ENCODE measurements at regions not wholly inside any gene's neighbourhood (a gene's known extent, or its start where the extent isn't known, plus 50 kb on each side); places are given as distances from the start of the nearest gene placed in this dataset.

DNA sequence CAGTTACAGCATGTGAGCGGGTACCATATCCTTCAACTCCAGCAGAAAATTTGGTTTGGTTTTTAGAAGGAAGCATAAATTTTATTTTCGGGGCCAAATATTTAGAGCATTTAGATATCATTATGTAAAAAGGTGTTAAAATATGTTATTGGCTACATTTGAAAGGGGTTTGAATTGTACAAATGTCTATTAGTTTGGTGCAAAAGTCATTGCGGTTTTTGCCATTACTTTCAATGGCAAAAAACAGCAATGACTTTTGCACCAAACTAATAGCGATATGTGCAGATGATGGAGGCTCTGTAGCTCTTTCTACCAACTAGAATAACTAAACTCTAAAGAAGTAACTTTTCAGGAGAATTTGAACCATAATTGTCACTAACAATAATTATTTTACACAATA, 1666.2 kb upstream of the SLC39A10 start:
- Histone ChIP-seq H3K4me3 (ENCODE audit: low read depth, low read length, poor library complexity, severe bottlenecking) (no peak overlapping the region), H3K27ac (ENCODE audit: low read depth, low read length, poor library complexity, severe bottlenecking) (no peak overlapping the region), H3K27me3 (replicated peaks; ENCODE audit: insufficient read depth, low read depth, low read length, poor library complexity) (no peaks in the 10 kb centered on the region), H3K36me3 (ENCODE audit: insufficient read depth, low read length, poor library complexity, severe bottlenecking) (no peaks in the 10 kb centered on the region), H3K4me1 (ENCODE audit: insufficient read depth, low read length, poor library complexity, severe bottlenecking) (no peaks in the 10 kb centered on the region), H3K9me3 (ENCODE audit: low read depth, low read length, poor library complexity, severe bottlenecking) (no peaks in the 10 kb centered on the region)
- no TSS peak for BruUV-seq (replicated peaks)
- CTCF ChIA-PET, result no interaction called here
- intact Hi-C loops (cut with micrococcal nuclease; ENCODE audit: unreplicated experiment), result no loop called here
- TF ChIP-seq, protein P1, sequence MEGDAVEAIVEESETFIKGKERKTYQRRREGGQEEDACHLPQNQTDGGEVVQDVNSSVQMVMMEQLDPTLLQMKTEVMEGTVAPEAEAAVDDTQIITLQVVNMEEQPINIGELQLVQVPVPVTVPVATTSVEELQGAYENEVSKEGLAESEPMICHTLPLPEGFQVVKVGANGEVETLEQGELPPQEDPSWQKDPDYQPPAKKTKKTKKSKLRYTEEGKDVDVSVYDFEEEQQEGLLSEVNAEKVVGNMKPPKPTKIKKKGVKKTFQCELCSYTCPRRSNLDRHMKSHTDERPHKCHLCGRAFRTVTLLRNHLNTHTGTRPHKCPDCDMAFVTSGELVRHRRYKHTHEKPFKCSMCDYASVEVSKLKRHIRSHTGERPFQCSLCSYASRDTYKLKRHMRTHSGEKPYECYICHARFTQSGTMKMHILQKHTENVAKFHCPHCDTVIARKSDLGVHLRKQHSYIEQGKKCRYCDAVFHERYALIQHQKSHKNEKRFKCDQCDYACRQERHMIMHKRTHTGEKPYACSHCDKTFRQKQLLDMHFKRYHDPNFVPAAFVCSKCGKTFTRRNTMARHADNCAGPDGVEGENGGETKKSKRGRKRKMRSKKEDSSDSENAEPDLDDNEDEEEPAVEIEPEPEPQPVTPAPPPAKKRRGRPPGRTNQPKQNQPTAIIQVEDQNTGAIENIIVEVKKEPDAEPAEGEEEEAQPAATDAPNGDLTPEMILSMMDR (conservative IDR thresholded peaks at IDR 0.05; ENCODE audit: low read depth, low read length), result no peak
- TF ChIP-seq EZH2 (IDR thresholded peaks at IDR 0.05; ENCODE audit: borderline replicate concordance, low read depth, low read length, poor library complexity, severe bottlenecking), result no peak
- DNase-seq (ENCODE audit: low spot score), result no peak
- POLR2A ChIA-PET (ENCODE audit: low non-redundant PET), result no interaction called here

DNA sequence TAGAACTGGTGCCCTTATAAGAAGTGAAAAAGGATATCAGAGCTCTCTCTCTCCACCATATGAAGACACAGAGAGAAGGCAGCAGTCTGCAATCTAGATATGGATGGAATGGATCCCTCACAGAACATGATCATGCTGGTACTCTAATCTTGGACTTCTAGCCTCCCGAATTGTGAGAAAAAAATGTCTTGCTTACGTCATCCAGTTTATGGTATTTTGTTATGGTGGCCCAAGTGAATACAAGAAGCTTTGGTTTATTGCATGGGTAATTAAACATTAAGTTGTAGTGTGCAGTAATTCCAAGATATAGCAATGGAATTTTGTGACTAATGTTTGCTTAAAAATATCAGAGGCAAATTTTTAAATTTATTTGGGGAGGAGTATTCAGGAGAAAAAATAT, 1667.4 kb upstream of the SLC39A10 start:
- ChIA-PET CTCF (no interaction called here), POLR2A (ENCODE audit: low non-redundant PET) (no interaction called here)
- Histone ChIP-seq H3K4me1 (ENCODE audit: insufficient read depth, low read length, poor library complexity, severe bottlenecking) (no peaks in the 10 kb centered on the region), H3K27ac (ENCODE audit: low read depth, low read length, poor library complexity, severe bottlenecking) (no peak overlapping the region), H3K36me3 (ENCODE audit: insufficient read depth, low read length, poor library complexity, severe bottlenecking) (no peaks in the 10 kb centered on the region), H3K4me3 (ENCODE audit: low read depth, low read length, poor library complexity, severe bottlenecking) (no peak overlapping the region), H3K27me3 (replicated peaks; ENCODE audit: insufficient read depth, low read depth, low read length, poor library complexity) (no peaks in the 10 kb centered on the region), H3K9me3 (ENCODE audit: low read depth, low read length, poor library complexity, severe bottlenecking) (no peaks in the 10 kb centered on the region)
- intact Hi-C loops (cut with micrococcal nuclease; ENCODE audit: unreplicated experiment), result no loop called here
- no peak for TF ChIP-seq EZH2 (IDR thresholded peaks at IDR 0.05; ENCODE audit: borderline replicate concordance, low read depth, low read length, poor library complexity, severe bottlenecking)
- TF ChIP-seq, protein P1 (conservative IDR thresholded peaks at IDR 0.05; ENCODE audit: low read depth, low read length), result no peak
- DNase-seq (ENCODE audit: low spot score), result no peak
- no TSS peak for BruUV-seq (replicated peaks)

DNA sequence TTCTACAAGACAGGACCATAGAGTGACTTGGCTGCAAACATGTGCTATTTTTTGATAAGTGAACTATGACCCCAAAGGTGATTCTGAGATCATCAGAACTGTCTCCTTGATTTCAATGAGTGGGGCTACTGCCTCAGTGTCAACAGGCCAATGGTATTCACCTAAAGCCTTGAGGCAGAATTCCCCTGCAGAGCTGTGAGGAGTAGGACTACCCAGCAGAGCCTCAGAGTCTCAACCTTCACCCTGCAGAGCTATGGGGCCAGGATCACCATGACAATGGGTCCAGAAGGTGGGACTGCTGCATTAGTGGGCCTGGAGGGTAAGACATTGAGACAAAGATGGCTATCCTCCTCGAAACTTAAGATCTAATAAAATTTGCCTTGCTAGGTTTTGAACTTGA, 1668.2 kb upstream of the SLC39A10 start:
- ChIA-PET CTCF (no interaction called here), POLR2A (ENCODE audit: low non-redundant PET) (no interaction called here)
- H3K36me3 ChIP-seq (ENCODE audit: insufficient read depth, low read length, poor library complexity, severe bottlenecking), result no peaks in the 10 kb centered on the region
- no peak overlapping the region for H3K4me3 ChIP-seq (ENCODE audit: low read depth, low read length, poor library complexity, severe bottlenecking)
- TF ChIP-seq, protein P1 (conservative IDR thresholded peaks at IDR 0.05; ENCODE audit: low read depth, low read length), result no peak
- TF ChIP-seq EZH2 (IDR thresholded peaks at IDR 0.05; ENCODE audit: borderline replicate concordance, low read depth, low read length, poor library complexity, severe bottlenecking), result no peak
- intact Hi-C loops (cut with micrococcal nuclease; ENCODE audit: unreplicated experiment), result no loop called here
- no peak overlapping the region for H3K27ac ChIP-seq (ENCODE audit: low read depth, low read length, poor library complexity, severe bottlenecking)
- no TSS peak for BruUV-seq (replicated peaks)
- DNase-seq (ENCODE audit: low spot score), result no peak
- H3K27me3 ChIP-seq (replicated peaks; ENCODE audit: insufficient read depth, low read depth, low read length, poor library complexity), result no peaks in the 10 kb centered on the region
- H3K9me3 ChIP-seq (ENCODE audit: low read depth, low read length, poor library complexity, severe bottlenecking), result no peaks in the 10 kb centered on the region
- no peaks in the 10 kb centered on the region for H3K4me1 ChIP-seq (ENCODE audit: insufficient read depth, low read length, poor library complexity, severe bottlenecking)
